Fibroblast of mammary gland (primary cell): ENCODE measurements at regions not wholly inside any gene's neighbourhood (a gene's known extent, or its start where the extent isn't known, plus 50 kb on each side); places are given as distances from the start of the nearest gene placed in this dataset.

ENCODE experiments used
- DNase-seq: peaks from one replicate; pipeline ENCODE4 v3.0.0-alpha.2; 2010; ENCODE audit warnings: low read depth
- H3K4me3 ChIP-seq: 2 replicates; pipeline ENCODE4 v1.5.1; 2011; ENCODE audit warnings: low read depth, mild to moderate bottlenecking, low read length, moderate library complexity; ENCODE audit not compliant: control insufficient read depth
- CTCF ChIP-seq: conservative IDR thresholded peaks from 2 replicates; pipeline ENCODE4 v1.5.1; 2011; ENCODE audit warnings: low read depth, low read length, inconsistent platforms; ENCODE audit not compliant: control insufficient read depth, insufficient read depth

- no peak for DNase-seq
- no peak for TF ChIP-seq CTCF
- no peak overlapping the region for H3K4me3 ChIP-seq
Observed at GRCh38 chr11:8749202-8749601, 66.6 kb downstream of the RPL27A start.

DNA sequence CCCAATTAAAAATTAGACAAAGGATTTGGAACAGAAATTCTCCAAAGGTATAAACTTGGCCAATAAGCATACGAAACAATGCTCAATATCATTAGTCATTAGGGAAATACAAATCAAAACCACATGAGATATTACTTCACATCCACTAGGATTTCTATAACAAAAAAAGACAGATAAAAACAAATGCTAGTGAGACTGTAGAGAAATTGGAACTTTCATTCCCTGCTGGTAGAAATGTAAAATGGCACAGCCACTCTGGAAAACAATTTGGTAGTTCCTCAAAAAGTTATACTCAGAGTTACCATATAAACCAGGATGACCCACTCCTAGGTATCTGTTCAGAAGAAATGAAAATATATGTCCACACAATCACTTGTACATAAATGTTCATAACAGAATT, 71.6 kb downstream of the RPL27A start:
- TF ChIP-seq CTCF = peak; percentile 53
- peak; percentile 75 for DNase-seq
- no peak overlapping the region for H3K4me3 ChIP-seq

GRCh38 chr11:8756201-8756600, 73.6 kb downstream of the RPL27A start:
- TF ChIP-seq CTCF = no peak
- DNase-seq = peak; percentile 42
- H3K4me3 ChIP-seq = no peak overlapping the region

DNA sequence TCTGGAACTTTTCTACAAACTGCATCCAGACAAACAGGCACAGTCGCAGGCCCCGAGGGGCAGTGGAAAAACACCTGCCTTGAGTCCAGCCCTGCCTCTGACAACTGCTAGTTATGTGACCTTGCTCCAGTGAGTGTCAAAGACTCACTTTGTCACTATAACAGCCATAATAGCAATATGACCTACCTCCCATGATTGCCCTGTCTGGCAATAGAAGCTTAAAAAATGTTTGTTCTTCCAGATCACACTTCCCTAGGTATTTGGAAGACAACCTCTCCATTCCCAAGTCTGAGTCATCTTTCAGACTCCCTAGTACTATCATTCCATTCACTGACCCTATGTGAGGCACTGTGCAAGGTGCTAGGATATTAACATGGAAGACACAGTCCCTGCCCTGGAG, 74.5 kb downstream of the RPL27A start:
- no peak for TF ChIP-seq CTCF

DNA sequence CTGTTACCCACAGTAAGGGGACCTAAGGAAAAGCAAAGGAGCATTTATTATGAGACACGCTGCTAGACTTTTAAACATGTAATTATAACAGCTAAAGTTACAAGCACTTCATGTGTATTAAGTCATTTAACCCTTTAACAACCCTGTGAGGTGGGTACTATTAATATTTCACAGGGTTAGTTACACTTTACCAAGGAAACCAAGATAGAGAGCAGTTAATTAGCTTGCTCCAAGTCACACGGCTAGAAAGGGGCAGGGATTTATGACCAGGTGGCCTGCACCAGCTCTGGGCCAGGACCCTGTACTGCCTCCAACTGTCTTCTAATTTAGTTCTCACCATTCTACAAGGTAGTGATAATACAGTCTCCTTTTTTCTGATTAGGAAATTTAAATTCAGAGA, 74.9 kb downstream of the RPL27A start:
- TF ChIP-seq CTCF = no peak
- no peak for DNase-seq
- H3K4me3 ChIP-seq = no peak overlapping the region

More for the DNA sequence above, 74.5 kb downstream of the RPL27A start:
- no peak overlapping the region for H3K4me3 ChIP-seq
- DNase-seq = no peak

- DNase-seq = no peak
- no peak overlapping the region for H3K4me3 ChIP-seq
- no peak for TF ChIP-seq CTCF
Observed at GRCh38 chr11:8758619-8759169, 76.1 kb downstream of the RPL27A start.

- TF ChIP-seq CTCF = no peak
- no peak for DNase-seq
Observed at GRCh38 chr11:8759634-8760033, 77.0 kb downstream of the RPL27A start.

More at GRCh38 chr11:8759634-8760033, 77.0 kb downstream of the RPL27A start:
- no peak overlapping the region for H3K4me3 ChIP-seq
